RWPE1 (cell line): ENCODE measurements at regions not wholly inside any gene's neighbourhood (a gene's known extent, or its start where the extent isn't known, plus 50 kb on each side); places are given as distances from the start of the nearest gene placed in this dataset.

Experiments
- CTCF ChIA-PET: fragments of 350-600 bp; sonication (Branson Sonifier 250); formaldehyde crosslinking; extraction: SDS; loops from one replicate; lab custom pipeline; 2021; lab: Yijun Ruan, JAX
- POLR2A ChIA-PET: fragments of 400-600 bp; formaldehyde crosslinking; extraction: SDS; loops from one replicate; lab custom pipeline; 2020; ENCODE audit warnings: antibody characterized with exemption; ENCODE audit not compliant: low non-redundant PET; lab: Yijun Ruan, JAX
- DNase-seq: peaks from one replicate; pipeline ENCODE4 v3.0.0; 2012; ENCODE audit warnings: low spot score
- H3K27ac ChIP-seq: fragments of 450-650 bp; 2 replicates; pipeline ENCODE4 v1.5.1; 2017
- TF ChIP-seq, protein P1 (sequence below): fragments of 450-650 bp; conservative IDR thresholded peaks from 2 replicates; pipeline ENCODE4 v1.5.1; 2017; ENCODE audit warnings: low read depth, mild to moderate bottlenecking

DNA sequence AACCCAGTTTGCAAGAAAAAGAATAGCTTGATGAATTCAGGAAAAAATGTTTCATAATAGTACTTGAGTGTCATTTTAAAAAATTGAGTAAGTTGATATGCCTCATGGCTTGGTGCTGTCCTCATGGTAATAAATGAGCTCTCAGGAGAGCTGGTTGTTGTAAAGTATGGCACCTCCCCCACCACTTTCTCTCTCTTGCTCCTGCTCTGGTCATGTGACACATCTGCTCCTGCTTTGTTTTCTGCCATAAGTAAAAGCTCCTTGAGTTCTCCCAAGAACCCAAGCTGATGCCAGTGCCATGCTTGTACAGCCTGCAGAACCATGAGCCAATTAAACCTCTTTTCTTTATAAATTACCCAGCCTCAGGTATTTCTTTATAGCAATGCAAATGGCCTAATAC, 108.8 kb upstream of the CRBN start:
- no peak for DNase-seq
- no peak overlapping the region for H3K27ac ChIP-seq
- ChIA-PET POLR2A (no interaction called here), CTCF (no interaction called here)
- TF ChIP-seq, protein P1, sequence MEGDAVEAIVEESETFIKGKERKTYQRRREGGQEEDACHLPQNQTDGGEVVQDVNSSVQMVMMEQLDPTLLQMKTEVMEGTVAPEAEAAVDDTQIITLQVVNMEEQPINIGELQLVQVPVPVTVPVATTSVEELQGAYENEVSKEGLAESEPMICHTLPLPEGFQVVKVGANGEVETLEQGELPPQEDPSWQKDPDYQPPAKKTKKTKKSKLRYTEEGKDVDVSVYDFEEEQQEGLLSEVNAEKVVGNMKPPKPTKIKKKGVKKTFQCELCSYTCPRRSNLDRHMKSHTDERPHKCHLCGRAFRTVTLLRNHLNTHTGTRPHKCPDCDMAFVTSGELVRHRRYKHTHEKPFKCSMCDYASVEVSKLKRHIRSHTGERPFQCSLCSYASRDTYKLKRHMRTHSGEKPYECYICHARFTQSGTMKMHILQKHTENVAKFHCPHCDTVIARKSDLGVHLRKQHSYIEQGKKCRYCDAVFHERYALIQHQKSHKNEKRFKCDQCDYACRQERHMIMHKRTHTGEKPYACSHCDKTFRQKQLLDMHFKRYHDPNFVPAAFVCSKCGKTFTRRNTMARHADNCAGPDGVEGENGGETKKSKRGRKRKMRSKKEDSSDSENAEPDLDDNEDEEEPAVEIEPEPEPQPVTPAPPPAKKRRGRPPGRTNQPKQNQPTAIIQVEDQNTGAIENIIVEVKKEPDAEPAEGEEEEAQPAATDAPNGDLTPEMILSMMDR = no peak

- ChIA-PET CTCF (no interaction called here), POLR2A (no interaction called here)
- TF ChIP-seq, protein P1 = no peak
- DNase-seq = no peak
- no peak overlapping the region for H3K27ac ChIP-seq
Measured at GRCh38 chr3:3286014-3286413, 106.5 kb upstream of the CRBN start.

GRCh38 chr3:3281024-3281423, 101.5 kb upstream of the CRBN start:
- no peak overlapping the region for H3K27ac ChIP-seq
- ChIA-PET POLR2A (no interaction called here), CTCF (no interaction called here)
- TF ChIP-seq, protein P1 = no peak
- DNase-seq = no peak

DNA sequence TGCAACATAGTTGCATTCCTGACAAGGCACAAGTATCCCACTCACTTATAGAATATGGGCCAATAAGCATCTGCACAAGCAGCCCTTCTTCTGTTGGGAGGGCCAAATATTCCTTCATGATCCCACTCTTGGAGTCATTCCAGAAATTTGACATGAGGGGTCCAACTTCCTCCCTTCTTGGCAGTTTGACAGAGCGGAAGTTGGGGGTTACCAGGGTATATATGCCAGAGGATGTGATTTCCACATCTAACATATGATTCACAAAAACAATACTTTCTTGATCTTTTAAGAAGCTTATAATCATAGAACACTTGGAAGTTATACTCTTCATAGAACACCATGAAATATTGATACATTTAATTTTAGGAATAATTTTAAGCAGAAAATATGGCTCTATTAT, 100.9 kb upstream of the CRBN start:
- TF ChIP-seq, protein P1 = no peak
- POLR2A ChIA-PET = no interaction called here
- CTCF ChIA-PET = no interaction called here
- H3K27ac ChIP-seq = no peak overlapping the region
- DNase-seq = no peak

- CTCF ChIA-PET = no interaction called here
- TF ChIP-seq, protein P1 = no peak
- no peak for DNase-seq
- no peak overlapping the region for H3K27ac ChIP-seq
- POLR2A ChIA-PET = no interaction called here
Measured at GRCh38 chr3:3278073-3278472, 98.6 kb upstream of the CRBN start.

DNA sequence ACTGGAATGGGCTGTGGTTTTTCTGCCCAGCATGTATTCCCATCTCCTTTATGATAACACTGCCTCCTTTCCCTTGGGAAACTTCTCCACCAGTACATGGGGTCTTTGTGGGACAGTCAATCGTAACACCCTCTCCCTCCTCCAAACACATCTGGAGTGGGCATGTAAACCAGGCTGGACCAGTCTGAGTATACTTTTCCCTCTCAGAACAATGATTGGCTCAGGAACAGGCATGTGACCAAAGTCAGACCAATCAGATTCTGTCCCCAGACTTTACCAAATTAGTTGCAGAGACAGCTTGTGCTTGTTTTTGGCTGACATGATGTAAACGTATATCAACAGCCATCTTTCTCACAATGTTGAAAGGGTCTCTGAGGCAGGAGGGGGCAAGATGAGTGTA, 97.1 kb upstream of the CRBN start:
- TF ChIP-seq, protein P1 = no peak
- CTCF ChIA-PET = no interaction called here
- no peak for DNase-seq
- no peak overlapping the region for H3K27ac ChIP-seq
- POLR2A ChIA-PET = no interaction called here

DNA sequence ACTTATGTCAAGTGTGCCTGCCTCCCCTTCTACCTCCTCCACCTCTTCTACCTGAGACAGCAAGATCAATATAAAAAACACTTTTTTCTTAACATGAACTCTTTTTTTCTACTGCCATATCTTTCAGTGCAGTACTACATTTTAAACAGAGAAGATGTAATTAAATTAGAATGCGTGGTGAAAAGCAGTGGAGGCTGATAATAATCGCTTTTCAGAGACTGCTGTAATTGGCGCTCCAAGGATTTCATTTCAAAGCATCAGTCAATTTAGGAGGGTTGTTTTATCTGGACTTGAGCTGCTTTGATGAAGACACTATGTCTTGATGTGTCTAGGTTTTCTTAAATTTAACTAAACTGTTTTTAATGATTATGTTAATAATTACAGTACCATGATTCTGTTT, 85.3 kb upstream of the CRBN start:
- TF ChIP-seq, protein P1 = no peak
- CTCF ChIA-PET = no interaction called here
- H3K27ac ChIP-seq = no peak overlapping the region
- no peak for DNase-seq
- POLR2A ChIA-PET = no interaction called here
